OCI-M1 (cell line): ENCODE measurements at regions not wholly inside any gene's neighbourhood (a gene's known extent, or its start where the extent isn't known, plus 50 kb on each side); places are given as distances from the start of the nearest gene placed in this dataset.
"Not testable (repeated sequence)": the region's sequence is repeated elsewhere in the genome, so short reads cannot be mapped to it uniquely, and the experiment has no call there.

Experiments
- DNase-seq: peaks from one replicate; lab custom pipeline; 2025; lab: John Stamatoyannopoulos, UW

GRCh38 chr2:238502088-238502810 is 75.5 kb downstream of the ASB1 start:
- no peak for DNase-seq

GRCh38 chr2:238502956-238503791 is 76.4 kb downstream of the ASB1 start:
- no peak for DNase-seq

- no peak for DNase-seq
These were observed 77.6 kb downstream of the ASB1 start for GRCh38 chr2:238504181-238504931.

GRCh38 chr2:238505119-238505891 is 78.6 kb downstream of the ASB1 start:
- peak; percentile 80 for DNase-seq

GRCh38 chr2:238505892-238506280 is 79.2 kb downstream of the ASB1 start:
- no peak for DNase-seq

GRCh38 chr2:238506371-238507068 is 79.8 kb downstream of the ASB1 start:
- DNase-seq, result no peak

GRCh38 chr2:238507836-238508235 is 81.1 kb downstream of the ASB1 start:
- no peak for DNase-seq

GRCh38 chr2:238509151-238509835 is 82.6 kb downstream of the ASB1 start:
- DNase-seq, result no peak

- no peak for DNase-seq
These were observed 83.2 kb downstream of the ASB1 start for GRCh38 chr2:238509903-238510302.

- DNase-seq, result no peak
These were observed 84.3 kb downstream of the ASB1 start for GRCh38 chr2:238510911-238511613.

GRCh38 chr2:238511614-238511950 is 84.9 kb downstream of the ASB1 start:
- no peak for DNase-seq

GRCh38 chr2:238512247-238512867 is 85.6 kb downstream of the ASB1 start:
- no peak for DNase-seq

- peak; percentile 50 for DNase-seq
These were observed 86.6 kb downstream of the ASB1 start for GRCh38 chr2:238513346-238513745.

- DNase-seq, result not testable (repeated sequence)
These were observed 87.3 kb downstream of the ASB1 start for GRCh38 chr2:238514024-238514423.

GRCh38 chr2:238515377-238515776 is 88.7 kb downstream of the ASB1 start:
- no peak for DNase-seq

- no peak for DNase-seq
These were observed 90.5 kb downstream of the ASB1 start for GRCh38 chr2:238517209-238517608.

GRCh38 chr2:238518172-238518820 is 91.6 kb downstream of the ASB1 start:
- no peak for DNase-seq

- DNase-seq, result no peak
These were observed 92.1 kb downstream of the ASB1 start for GRCh38 chr2:238518821-238519186.

GRCh38 chr2:238520359-238520886 is 93.7 kb downstream of the ASB1 start:
- no peak for DNase-seq
